Coronary artery (tissue), 2 donors: ENCODE measurements at regions not wholly inside any gene's neighbourhood (a gene's known extent, or its start where the extent isn't known, plus 50 kb on each side); places are given as distances from the start of the nearest gene placed in this dataset.
"Not testable (repeated sequence)": the region's sequence is repeated elsewhere in the genome, so short reads cannot be mapped to it uniquely, and the experiment has no call there.

ENCODE experiments used
- DNase-seq: peaks from one replicate; pipeline ENCODE4 v3.0.0-alpha.2; 2017; ENCODE audit warnings: low spot score
- H3K27ac ChIP-seq, 2 donors: fragments of 200-600 bp; sonication (generic); one replicate each; pipeline ENCODE4 v1.5.1; 2016 to 2019
- H3K4me3 ChIP-seq: fragments of 200-600 bp; sonication (generic); 2 replicates; pipeline ENCODE4 v1.5.1; 2016; ENCODE audit warnings: mild to moderate bottlenecking, moderate library complexity
- TF ChIP-seq, protein P1 (sequence below): fragments of 200-600 bp; sonication (generic); IDR thresholded peaks from one replicate; pipeline ENCODE4 v1.5.1; 2019; ENCODE audit warnings: antibody characterized with exemption

DNA sequence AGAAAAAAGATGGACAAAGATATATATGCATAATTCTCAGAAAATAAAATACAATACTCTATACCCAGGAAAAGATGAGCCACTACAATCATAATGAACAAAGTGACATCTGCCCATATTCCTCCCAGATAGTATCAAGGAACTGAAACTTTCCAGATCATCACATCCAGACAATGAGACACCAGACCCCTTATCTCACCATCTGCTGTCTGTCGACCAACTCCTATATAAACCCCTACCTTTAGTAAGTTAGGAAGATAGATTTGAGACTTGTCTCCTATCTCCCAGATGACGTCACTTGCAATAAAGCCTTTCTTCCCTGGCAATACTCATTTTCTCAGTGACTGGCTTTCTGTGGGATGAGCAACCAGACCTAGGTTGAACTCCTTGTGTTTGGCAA is 1071.6 kb downstream of the PLOD2 start:
- TF ChIP-seq, protein P1, sequence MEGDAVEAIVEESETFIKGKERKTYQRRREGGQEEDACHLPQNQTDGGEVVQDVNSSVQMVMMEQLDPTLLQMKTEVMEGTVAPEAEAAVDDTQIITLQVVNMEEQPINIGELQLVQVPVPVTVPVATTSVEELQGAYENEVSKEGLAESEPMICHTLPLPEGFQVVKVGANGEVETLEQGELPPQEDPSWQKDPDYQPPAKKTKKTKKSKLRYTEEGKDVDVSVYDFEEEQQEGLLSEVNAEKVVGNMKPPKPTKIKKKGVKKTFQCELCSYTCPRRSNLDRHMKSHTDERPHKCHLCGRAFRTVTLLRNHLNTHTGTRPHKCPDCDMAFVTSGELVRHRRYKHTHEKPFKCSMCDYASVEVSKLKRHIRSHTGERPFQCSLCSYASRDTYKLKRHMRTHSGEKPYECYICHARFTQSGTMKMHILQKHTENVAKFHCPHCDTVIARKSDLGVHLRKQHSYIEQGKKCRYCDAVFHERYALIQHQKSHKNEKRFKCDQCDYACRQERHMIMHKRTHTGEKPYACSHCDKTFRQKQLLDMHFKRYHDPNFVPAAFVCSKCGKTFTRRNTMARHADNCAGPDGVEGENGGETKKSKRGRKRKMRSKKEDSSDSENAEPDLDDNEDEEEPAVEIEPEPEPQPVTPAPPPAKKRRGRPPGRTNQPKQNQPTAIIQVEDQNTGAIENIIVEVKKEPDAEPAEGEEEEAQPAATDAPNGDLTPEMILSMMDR = no peak
- no peak overlapping the region for H3K4me3 ChIP-seq

DNA sequence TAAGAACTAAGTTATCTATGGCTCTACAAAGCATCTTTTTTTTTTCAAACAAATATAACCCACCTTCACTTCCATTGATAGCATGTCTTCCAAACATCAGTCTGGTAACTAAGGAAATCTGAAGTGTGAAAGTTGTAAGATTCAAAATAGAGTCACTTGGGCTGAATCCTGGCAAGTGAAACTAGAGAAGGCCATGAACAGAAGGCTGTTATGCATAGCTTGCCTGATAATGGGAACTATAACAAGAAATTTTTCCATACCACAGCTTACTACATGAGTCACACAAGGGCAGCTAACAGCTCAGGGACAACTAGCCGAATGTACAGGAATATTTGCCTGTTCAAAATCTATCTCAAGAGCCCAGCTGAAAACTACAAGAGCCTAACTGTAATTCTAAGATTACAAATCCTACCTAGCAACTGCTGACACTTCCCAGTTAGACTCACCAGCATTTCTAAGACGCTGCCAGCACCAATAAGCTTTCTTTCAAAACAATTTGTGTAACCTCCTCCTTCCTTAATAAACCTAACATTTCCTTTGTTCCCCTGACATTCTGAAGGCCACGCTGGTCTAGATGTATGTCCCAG is 1066.5 kb downstream of the PLOD2 start:
- TF ChIP-seq, protein P1 = no peak
- Histone ChIP-seq H3K27ac (no peak overlapping the region), H3K4me3 (no peak overlapping the region)
- no peak for DNase-seq

More for the DNA sequence above, 1071.6 kb downstream of the PLOD2 start:
- DNase-seq = no peak
- H3K27ac ChIP-seq = no peak overlapping the region

DNA sequence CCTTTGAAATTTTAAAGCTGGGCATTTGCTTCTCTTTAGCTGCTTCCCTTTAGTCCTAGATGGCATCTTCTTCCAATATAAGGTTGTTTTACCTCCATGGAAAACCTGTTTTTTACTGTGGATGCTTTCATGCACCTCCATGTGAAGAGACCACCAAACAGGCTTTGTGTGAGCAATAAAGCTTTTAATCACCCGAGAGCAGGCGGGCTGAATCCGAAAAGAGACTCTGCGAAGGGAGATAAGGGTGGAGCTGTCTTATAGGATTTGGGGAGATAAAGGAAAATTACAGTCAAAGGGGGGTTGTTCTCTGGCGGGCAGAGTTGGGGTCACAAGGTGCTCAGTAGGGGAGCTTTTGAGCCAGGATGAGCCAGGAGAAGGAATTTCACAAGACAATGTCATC is 1049.8 kb downstream of the PLOD2 start:
- not testable (repeated sequence) for H3K4me3 ChIP-seq, DNase-seq, H3K27ac ChIP-seq

DNA sequence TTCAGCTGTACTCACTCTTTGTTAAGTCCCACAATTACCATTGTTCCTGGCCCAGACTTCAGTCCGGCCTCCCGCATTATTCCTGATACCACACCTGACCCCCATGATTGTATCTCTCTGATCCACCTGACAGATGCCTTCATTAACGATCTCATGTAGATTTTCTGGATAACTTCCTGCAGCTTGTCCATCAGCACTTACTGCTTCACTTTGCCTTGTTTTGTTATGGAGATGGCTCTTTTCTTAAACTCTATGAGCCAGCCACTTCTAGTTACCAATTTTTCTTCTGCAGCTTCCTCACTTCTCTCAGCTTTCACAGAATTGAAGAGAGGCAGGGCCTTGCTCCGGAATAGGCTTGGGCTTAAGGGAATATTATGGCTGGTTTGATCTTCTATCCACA is 1044.2 kb downstream of the PLOD2 start:
- H3K27ac ChIP-seq = no peak overlapping the region
- H3K4me3 ChIP-seq = no peak overlapping the region
- TF ChIP-seq, protein P1 = no peak

DNA sequence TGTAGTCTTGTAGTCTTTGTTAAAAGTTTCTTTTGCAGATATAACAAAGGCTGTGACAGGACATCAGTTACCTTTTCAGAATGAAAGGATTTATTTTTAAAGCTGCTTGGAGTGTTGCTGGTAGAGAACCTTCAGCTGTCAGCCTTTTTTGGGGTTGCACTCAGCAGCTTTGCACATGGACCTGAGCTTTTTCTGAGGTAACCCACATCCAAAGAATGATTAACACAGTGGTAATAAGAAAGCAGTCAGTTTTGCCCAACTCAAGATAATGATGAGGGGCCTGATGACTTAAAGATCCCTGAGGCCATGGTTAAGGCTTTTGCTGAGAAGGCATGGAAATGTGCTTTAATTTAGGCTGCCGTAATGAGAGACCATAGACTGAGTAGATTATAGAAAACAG is 1042.7 kb downstream of the PLOD2 start:
- Histone ChIP-seq H3K27ac (no peak overlapping the region), H3K4me3 (no peak overlapping the region)
- TF ChIP-seq, protein P1 = no peak
- no peak for DNase-seq

More for the DNA sequence above, 1044.2 kb downstream of the PLOD2 start:
- no peak for DNase-seq

DNA sequence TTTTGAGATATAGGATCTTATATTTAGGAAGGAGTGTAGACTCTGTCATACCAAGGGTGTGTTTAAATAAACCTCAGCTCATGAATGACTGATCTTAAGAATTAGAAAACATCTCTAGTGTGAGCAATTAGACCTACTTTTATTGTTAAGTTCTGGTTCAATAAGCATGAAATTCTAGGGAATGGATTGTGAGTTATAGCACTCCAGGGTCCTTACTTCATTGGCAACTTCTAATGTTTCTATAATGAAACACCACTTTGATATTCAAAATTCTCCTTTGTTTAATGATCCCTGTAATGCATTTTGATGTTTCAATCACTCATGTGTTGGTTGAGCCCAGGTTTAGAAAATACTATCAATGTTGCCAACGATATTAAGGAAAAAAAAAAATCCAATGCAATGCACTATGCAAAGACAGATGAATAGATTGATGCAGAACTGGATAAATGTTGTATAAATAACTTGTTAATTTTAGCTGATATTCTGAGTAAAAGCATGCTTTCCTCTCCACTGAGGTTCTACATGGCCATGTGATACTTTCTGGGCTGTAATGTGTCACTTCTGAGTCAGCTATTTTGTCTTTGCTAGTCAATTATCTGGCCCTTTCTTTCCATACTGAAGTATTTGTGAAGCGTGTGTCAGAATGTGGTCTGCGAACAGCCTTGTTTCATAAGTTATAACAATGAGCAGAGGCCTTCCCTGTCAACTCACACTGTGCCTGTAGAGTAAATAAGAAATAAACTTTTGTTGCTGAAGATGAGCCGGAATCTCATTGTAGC is 1035.9 kb downstream of the PLOD2 start:
- no peak overlapping the region for H3K27ac ChIP-seq
- DNase-seq = no peak
- TF ChIP-seq, protein P1 = no peak
- no peak overlapping the region for H3K4me3 ChIP-seq

DNA sequence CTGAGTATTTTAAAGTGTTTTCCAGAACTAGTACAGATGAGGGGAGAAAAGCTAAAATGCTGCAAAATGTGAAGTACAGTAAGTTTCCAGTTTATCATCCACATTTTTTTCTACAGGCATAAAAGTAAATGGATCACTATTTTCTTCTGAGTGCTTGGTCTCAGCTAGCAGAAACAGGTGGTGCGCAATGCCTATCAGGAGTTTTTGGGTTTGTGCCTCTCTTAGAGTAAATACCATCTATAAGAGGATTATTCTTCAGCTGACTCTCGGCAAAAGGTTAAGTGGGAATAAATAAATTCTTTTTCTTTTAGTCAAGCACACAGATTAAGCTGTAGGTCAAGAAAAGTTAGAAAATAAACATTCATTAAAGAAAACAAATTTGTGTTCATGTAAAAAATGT is 1027.7 kb downstream of the PLOD2 start:
- DNase-seq = no peak
- TF ChIP-seq, protein P1 = no peak
- H3K27ac ChIP-seq = no peak overlapping the region
- no peak overlapping the region for H3K4me3 ChIP-seq
